Stimulated activated CD4-positive, alpha-beta T cell treated with anti-CD3 and anti-CD28 coated beads, Interleukin-4, amount 100 ng/mL, for 1 hour (primary cell): ENCODE measurements at regions not wholly inside any gene's neighbourhood (a gene's known extent, or its start where the extent isn't known, plus 50 kb on each side); places are given as distances from the start of the nearest gene placed in this dataset.

Source experiments
- DNase-seq: peaks from one replicate; pipeline ENCODE4 v3.0.0-alpha.2; 2020

- no peak for DNase-seq
These were observed 1476.1 kb downstream of the BRD1 start for GRCh38 chr22:48351376-48352085.

GRCh38 chr22:48350456-48350855 lies 1477.2 kb downstream of the BRD1 start:
- no peak for DNase-seq

- DNase-seq, result no peak
These were observed 1478.8 kb downstream of the BRD1 start for GRCh38 chr22:48348855-48349254.

GRCh38 chr22:48347311-48347710 lies 1480.4 kb downstream of the BRD1 start:
- no peak for DNase-seq

- no peak for DNase-seq
These were observed 1480.8 kb downstream of the BRD1 start for GRCh38 chr22:48346911-48347310.

- no peak for DNase-seq
These were observed 1481.4 kb downstream of the BRD1 start for GRCh38 chr22:48346311-48346710.

GRCh38 chr22:48345631-48346030 lies 1482.0 kb downstream of the BRD1 start:
- no peak for DNase-seq

- DNase-seq, result no peak
These were observed 1484.2 kb downstream of the BRD1 start for GRCh38 chr22:48343461-48343860.

GRCh38 chr22:48342732-48343131 lies 1484.9 kb downstream of the BRD1 start:
- DNase-seq, result no peak

GRCh38 chr22:48342016-48342415 lies 1485.7 kb downstream of the BRD1 start:
- no peak for DNase-seq

GRCh38 chr22:48340727-48341709 lies 1486.7 kb downstream of the BRD1 start:
- no peak for DNase-seq

GRCh38 chr22:48340191-48340590 lies 1487.5 kb downstream of the BRD1 start:
- DNase-seq, result no peak

- DNase-seq, result no peak
These were observed 1488.6 kb downstream of the BRD1 start for GRCh38 chr22:48338793-48339705.

- DNase-seq, result no peak
These were observed 1489.5 kb downstream of the BRD1 start for GRCh38 chr22:48337957-48338792.

GRCh38 chr22:48336339-48337060 lies 1491.2 kb downstream of the BRD1 start:
- DNase-seq, result no peak

- no peak for DNase-seq
These were observed 1492.1 kb downstream of the BRD1 start for GRCh38 chr22:48335442-48336139.

- no peak for DNase-seq
These were observed 1492.7 kb downstream of the BRD1 start for GRCh38 chr22:48334971-48335370.

- no peak for DNase-seq
These were observed 1493.6 kb downstream of the BRD1 start for GRCh38 chr22:48333816-48334735.

GRCh38 chr22:48333323-48333763 lies 1494.3 kb downstream of the BRD1 start:
- DNase-seq, result no peak
